ENCODE measurements at regions not wholly inside any gene's neighbourhood (a gene's known extent, or its start where the extent isn't known, plus 50 kb on each side); places are given as distances from the start of the nearest gene placed in this dataset.
A peak's percentile ranks its signal among the peaks of the same experiment; 100 is the strongest.
"Not testable (repeated sequence)": the region's sequence is repeated elsewhere in the genome, so short reads cannot be mapped to it uniquely, and the experiment has no call there.

GRCh38 chr6:164069350-164069990 is 655.0 kb downstream of the QKI start:
- peak; percentile 25 for DNase-seq (ENCODE audit: low read depth, low spot score)
- in situ Hi-C loops (cut with HindIII; ENCODE audit: low pct_unique_long_range_greater_than_20kb, low sequenced_read_pairs), result no loop called here

- in situ Hi-C loops (cut with HindIII; ENCODE audit: low pct_unique_long_range_greater_than_20kb, low sequenced_read_pairs), result no loop called here
These were observed 654.0 kb downstream of the QKI start for GRCh38 chr6:164068527-164068926.

DNA sequence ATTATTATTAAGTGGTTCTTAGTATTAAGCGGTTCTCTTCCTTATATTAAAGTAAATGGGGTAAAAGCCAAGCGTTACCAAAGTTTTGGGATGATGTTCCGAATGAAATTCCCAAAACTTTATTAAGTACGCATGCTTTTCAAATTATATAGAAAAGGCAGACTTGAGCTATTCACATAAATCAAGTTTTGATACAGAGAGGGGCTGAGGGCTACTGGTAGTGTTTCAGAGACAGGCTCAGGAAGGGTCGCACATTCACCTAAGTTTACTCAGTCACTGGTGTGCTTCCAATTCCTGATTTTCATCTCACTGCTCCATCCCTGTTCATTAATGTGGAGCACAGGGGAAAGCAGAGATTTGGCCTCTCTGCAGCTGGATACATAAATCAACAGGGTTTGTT is 652.2 kb downstream of the QKI start:
- DNase-seq (ENCODE audit: low read depth, low spot score), result no peak
- in situ Hi-C loops (cut with HindIII; ENCODE audit: low pct_unique_long_range_greater_than_20kb, low sequenced_read_pairs), result no loop called here

More at GRCh38 chr6:164068527-164068926, 654.0 kb downstream of the QKI start:
- no peak for DNase-seq (ENCODE audit: low read depth, low spot score)

GRCh38 chr6:164066335-164066734 is 651.8 kb downstream of the QKI start:
- in situ Hi-C loops (cut with HindIII; ENCODE audit: low pct_unique_long_range_greater_than_20kb, low sequenced_read_pairs), result no loop called here
- DNase-seq (ENCODE audit: low read depth, low spot score), result no peak

GRCh38 chr6:164063346-164063745 is 648.8 kb downstream of the QKI start:
- in situ Hi-C loops (cut with HindIII; ENCODE audit: low pct_unique_long_range_greater_than_20kb, low sequenced_read_pairs), result no loop called here
- peak; percentile 35 for DNase-seq (ENCODE audit: low read depth, low spot score)

DNA sequence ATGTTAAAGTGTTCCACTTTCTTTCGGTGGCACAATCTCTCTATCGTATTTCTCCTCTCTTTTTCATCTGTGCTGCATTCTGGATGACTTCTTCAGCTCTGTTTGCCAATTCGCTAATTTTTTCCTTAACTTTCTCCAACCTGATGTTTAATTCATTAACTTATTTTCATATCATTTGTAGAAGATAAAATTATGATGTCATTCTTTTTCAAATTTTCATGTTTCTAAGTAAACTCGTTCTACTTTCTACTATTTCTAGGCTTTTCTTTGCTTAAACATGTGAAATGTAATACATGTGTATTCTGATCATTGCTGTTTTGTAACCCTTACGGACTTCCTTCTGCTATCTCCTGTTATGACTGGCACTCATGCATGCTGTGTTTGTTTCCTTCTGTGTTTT is 648.4 kb downstream of the QKI start:
- DNase-seq (ENCODE audit: low read depth, low spot score), result no peak
- in situ Hi-C loops (cut with HindIII; ENCODE audit: low pct_unique_long_range_greater_than_20kb, low sequenced_read_pairs), result no loop called here

GRCh38 chr6:164057876-164058275 is 643.4 kb downstream of the QKI start:
- in situ Hi-C loops (cut with HindIII; ENCODE audit: low pct_unique_long_range_greater_than_20kb, low sequenced_read_pairs), result no loop called here
- no peak for DNase-seq (ENCODE audit: low read depth, low spot score)

DNA sequence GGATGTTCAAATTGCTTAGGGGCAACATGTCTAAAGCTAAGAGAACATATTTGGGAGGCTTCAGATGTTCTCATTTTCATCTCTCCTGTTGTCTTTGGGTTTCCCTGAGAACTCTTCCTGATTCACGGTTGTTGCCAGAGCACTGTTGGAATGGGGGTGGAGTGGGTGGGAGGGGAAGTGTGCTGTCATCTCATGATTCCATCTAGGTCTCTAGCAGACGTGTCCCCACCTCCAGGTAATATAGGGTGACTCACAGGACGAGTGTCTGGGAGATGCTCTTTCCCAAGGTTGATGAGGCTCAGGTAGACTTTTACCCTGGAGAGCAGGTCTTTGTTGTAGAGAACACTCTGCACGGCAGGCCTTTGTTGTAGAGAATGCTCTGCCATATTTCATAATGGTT is 636.9 kb downstream of the QKI start:
- no peak for DNase-seq (ENCODE audit: low read depth, low spot score)
- in situ Hi-C loops (cut with HindIII; ENCODE audit: low pct_unique_long_range_greater_than_20kb, low sequenced_read_pairs), result no loop called here

- in situ Hi-C loops (cut with HindIII; ENCODE audit: low pct_unique_long_range_greater_than_20kb, low sequenced_read_pairs), result no loop called here
- no peak for DNase-seq (ENCODE audit: low read depth, low spot score)
These were observed 635.0 kb downstream of the QKI start for GRCh38 chr6:164049517-164049988.

GRCh38 chr6:164048840-164049516 is 634.5 kb downstream of the QKI start:
- DNase-seq (ENCODE audit: low read depth, low spot score), result no peak
- in situ Hi-C loops (cut with HindIII; ENCODE audit: low pct_unique_long_range_greater_than_20kb, low sequenced_read_pairs), result no loop called here

DNA sequence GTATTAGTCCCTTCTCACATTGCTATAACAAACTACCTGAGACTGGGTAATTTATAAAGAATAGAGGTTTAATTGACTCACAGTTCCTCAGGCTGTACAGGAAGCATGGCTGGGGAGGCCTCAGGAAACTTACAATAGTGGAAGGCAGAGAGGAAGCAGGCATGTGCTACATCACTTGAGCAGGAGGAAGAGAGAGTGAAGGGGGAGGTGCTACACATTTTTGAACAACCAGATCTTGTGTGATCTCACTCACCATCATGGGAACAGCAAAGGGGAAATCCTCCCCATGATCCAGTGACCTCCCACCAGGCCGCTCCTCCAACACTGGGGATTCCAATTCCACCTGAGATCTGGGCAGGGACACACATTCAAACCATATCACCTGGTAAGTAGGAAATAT is 630.6 kb downstream of the QKI start:
- peak; percentile 19 for DNase-seq (ENCODE audit: low read depth, low spot score)
- in situ Hi-C loops (cut with HindIII; ENCODE audit: low pct_unique_long_range_greater_than_20kb, low sequenced_read_pairs), result no loop called here

DNA sequence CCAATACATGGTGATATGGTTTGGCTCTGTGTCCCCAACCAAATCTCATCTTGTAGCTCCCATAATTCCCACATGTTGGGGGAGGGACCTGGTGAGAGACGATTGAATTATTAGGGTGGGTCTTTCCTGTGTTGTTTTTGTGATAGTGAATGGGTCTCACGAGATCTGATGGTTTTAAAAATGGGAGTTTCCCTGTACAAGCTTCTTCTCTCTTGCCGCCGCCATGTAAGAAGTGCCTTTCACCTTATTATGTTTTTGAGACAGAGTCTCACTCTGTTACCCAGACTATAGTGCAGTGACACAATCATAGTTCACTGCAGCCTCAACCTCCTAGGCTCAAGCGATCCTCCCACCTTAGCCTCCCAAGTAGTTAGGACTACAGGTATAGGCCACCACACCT is 629.1 kb downstream of the QKI start:
- in situ Hi-C loops (cut with HindIII; ENCODE audit: low pct_unique_long_range_greater_than_20kb, low sequenced_read_pairs); DNase-seq (ENCODE audit: low read depth, low spot score): not testable (repeated sequence)

DNA sequence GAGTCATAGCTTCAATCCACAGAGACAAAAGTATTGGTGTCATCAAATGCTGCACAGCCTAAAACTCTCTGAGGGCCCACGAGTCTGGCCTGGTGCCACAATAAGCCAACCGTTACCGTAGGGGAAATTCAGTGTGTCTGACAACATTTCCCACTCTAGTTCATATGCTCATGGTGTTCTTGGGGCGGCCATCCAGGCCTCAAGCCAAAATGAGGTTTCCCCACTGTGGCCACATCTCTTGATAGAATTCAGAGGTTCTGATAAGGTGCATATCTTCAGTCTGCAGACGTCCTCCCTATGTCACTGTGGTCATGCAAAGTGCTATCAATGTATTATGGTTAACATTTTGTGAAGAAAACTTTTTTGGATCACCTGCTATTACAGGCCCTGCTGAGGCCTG is 627.7 kb downstream of the QKI start:
- in situ Hi-C loops (cut with HindIII; ENCODE audit: low pct_unique_long_range_greater_than_20kb, low sequenced_read_pairs), result no loop called here

GRCh38 chr6:164040994-164041393 is 626.5 kb downstream of the QKI start:
- in situ Hi-C loops (cut with HindIII; ENCODE audit: low pct_unique_long_range_greater_than_20kb, low sequenced_read_pairs), result no loop called here
- DNase-seq (ENCODE audit: low read depth, low spot score), result no peak

More for the DNA sequence above, 627.7 kb downstream of the QKI start:
- no peak for DNase-seq (ENCODE audit: low read depth, low spot score)

- in situ Hi-C loops (cut with HindIII; ENCODE audit: low pct_unique_long_range_greater_than_20kb, low sequenced_read_pairs), result no loop called here
- no peak for DNase-seq (ENCODE audit: low read depth, low spot score)
These were observed 625.4 kb downstream of the QKI start for GRCh38 chr6:164039954-164040375.

- in situ Hi-C loops (cut with HindIII; ENCODE audit: low pct_unique_long_range_greater_than_20kb, low sequenced_read_pairs), result no loop called here
- no peak for DNase-seq (ENCODE audit: low read depth, low spot score)
These were observed 622.8 kb downstream of the QKI start for GRCh38 chr6:164037171-164037870.

DNA sequence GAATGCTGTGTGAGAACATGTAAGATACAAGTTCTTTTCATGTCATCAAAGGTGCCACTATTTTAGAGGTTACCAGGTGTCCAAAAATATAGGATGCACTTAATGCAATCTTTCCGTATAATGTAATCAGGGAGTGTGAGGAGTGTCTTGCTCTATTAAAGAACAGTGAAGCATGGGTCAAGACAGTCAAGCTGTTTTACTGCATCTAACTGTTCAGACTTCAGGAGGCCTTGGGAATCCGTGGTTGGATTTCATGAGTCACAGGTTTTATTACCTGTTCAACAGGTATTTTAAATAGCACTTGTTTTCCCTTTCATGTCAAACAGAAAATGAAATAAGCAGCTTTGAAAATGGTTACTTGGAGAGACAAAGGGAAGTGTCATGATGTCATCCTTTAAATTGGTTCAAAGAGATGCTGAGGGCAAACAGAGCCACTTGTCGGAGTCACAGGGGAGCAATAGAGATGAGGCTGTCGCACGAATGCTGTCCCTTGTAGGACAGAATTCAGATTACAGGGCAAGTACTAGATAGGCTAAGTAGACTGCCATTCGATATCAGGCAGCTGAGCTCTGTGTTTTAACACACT is 621.5 kb downstream of the QKI start:
- no peak for DNase-seq (ENCODE audit: low read depth, low spot score)
- in situ Hi-C loops (cut with HindIII; ENCODE audit: low pct_unique_long_range_greater_than_20kb, low sequenced_read_pairs), result no loop called here

DNA sequence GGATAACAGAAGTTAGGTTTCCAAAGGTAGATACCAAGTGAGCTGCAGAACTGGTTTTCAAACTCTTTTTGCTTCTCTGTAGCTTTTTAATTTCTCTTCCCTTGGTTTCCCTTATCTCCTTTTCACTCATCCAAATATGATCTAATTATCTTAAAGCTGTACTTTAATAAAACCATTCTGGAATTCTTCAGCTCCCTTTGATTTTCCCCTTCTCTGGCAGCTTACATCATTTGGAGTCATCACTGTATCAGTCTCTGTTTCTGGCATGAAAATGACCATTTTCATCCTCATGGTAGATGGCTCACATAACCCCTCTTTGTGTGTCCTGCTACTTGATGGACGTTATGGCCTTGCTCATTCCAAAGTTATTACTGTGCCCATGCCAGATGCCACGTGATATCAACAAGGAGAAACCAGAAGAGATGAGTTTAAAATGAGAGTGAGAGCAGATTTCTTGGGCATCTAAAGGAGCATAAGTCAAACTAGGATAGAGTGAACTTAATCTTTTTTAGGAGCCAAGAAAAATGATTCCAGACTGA is 620.2 kb downstream of the QKI start:
- peak; percentile 26 for DNase-seq (ENCODE audit: low read depth, low spot score)
- in situ Hi-C loops (cut with HindIII; ENCODE audit: low pct_unique_long_range_greater_than_20kb, low sequenced_read_pairs), result no loop called here
